GM18505 (cell line): ENCODE measurements at regions not wholly inside any gene's neighbourhood (a gene's known extent, or its start where the extent isn't known, plus 50 kb on each side); places are given as distances from the start of the nearest gene placed in this dataset.
"Not testable (repeated sequence)": the region's sequence is repeated elsewhere in the genome, so short reads cannot be mapped to it uniquely, and the experiment has no call there.

Source experiments
- ATAC-seq: cut with Tn5 transposase; IDR thresholded peaks from one replicate; pipeline ENCODE4 v1.9.1; 2021; ENCODE audit not compliant: unreplicated experiment
- POLR2A ChIP-seq: IDR thresholded peaks from 4 replicates; pipeline ENCODE4 v1.6.1; 2011; ENCODE audit warnings: borderline replicate concordance; ENCODE audit not compliant: insufficient read depth, insufficient read length; ENCODE audit errors: extremely low read depth

- TF ChIP-seq POLR2A: no peak
- ATAC-seq: no peak
Measured at GRCh38 chr2:78132391-78133370, 610.5 kb upstream of the LRRTM4 start.

GRCh38 chr2:78145395-78145996 is 623.3 kb upstream of the LRRTM4 start:
- ATAC-seq: no peak
- no peak for TF ChIP-seq POLR2A

- TF ChIP-seq POLR2A: no peak
- no peak for ATAC-seq
Measured at GRCh38 chr2:78145997-78146722, 624.0 kb upstream of the LRRTM4 start.

- ATAC-seq: no peak
- no peak for TF ChIP-seq POLR2A
Measured at GRCh38 chr2:78147466-78147865, 625.3 kb upstream of the LRRTM4 start.

GRCh38 chr2:78154586-78154985 is 632.4 kb upstream of the LRRTM4 start:
- no peak for TF ChIP-seq POLR2A
- no peak for ATAC-seq

- no peak for TF ChIP-seq POLR2A
- no peak for ATAC-seq
Measured at GRCh38 chr2:78162202-78162601, 640.0 kb upstream of the LRRTM4 start.

GRCh38 chr2:78172157-78172556 is 650.0 kb upstream of the LRRTM4 start:
- ATAC-seq: not testable (repeated sequence)

- TF ChIP-seq POLR2A: no peak
- ATAC-seq: no peak
Measured at GRCh38 chr2:78175645-78176044, 653.5 kb upstream of the LRRTM4 start.

GRCh38 chr2:78201064-78201575 is 678.9 kb upstream of the LRRTM4 start:
- TF ChIP-seq POLR2A: no peak
- no peak for ATAC-seq

- no peak for ATAC-seq
- no peak for TF ChIP-seq POLR2A
Measured at GRCh38 chr2:78202366-78202765, 680.2 kb upstream of the LRRTM4 start.

- no peak for ATAC-seq
- TF ChIP-seq POLR2A: no peak
Measured at GRCh38 chr2:78202986-78203670, 681.0 kb upstream of the LRRTM4 start.

GRCh38 chr2:78218066-78218465 is 695.9 kb upstream of the LRRTM4 start:
- TF ChIP-seq POLR2A: no peak
- no peak for ATAC-seq

GRCh38 chr2:78237704-78238103 is 715.5 kb upstream of the LRRTM4 start:
- TF ChIP-seq POLR2A: no peak
- no peak for ATAC-seq

- no peak for ATAC-seq
- TF ChIP-seq POLR2A: no peak
Measured at GRCh38 chr2:78245394-78246135, 723.4 kb upstream of the LRRTM4 start.
